ENCODE measurements at regions not wholly inside any gene's neighbourhood (a gene's known extent, or its start where the extent isn't known, plus 50 kb on each side); places are given as distances from the start of the nearest gene placed in this dataset.

GRCh38 chr12:98341026-98341425 is 174.4 kb upstream of the TMPO start:
- H3K4me3 ChIP-seq (ENCODE audit: control insufficient read depth in 2 of 3, extremely low read depth in 1 of 3, insufficient read depth in 2 of 3, low read depth in 1 of 3, low read length in 3 of 3) = no peak overlapping the region
- no peak overlapping the region for H3K4me2 ChIP-seq (ENCODE audit: control insufficient read depth, extremely low read depth, insufficient read depth, low read depth, low read length)
- FAIRE-seq (no peak), DNase-seq (ENCODE audit: low read depth, low spot score) (no peak)
- no peaks in the 10 kb centered on the region for H3K27me3 ChIP-seq (ENCODE audit: control insufficient read depth, extremely low read depth, insufficient read depth, low read length)
- H3K9me3 ChIP-seq (ENCODE audit: control insufficient read depth, low read depth, low read length) = no peaks in the 10 kb centered on the region
- TF ChIP-seq CTCF (optimal IDR thresholded peaks at IDR 0.05 in 1 of 3, IDR thresholded peaks at IDR 0.05 in 1 of 3, conservative IDR thresholded peaks at IDR 0.05 in 1 of 3; ENCODE audit: extremely low read depth in 1 of 3, insufficient read depth in 2 of 3, low read length in 3 of 3) = no peak
- TF ChIP-seq EZH2 (IDR thresholded peaks at IDR 0.05; ENCODE audit: low read length) = no peak
- no peak overlapping the region for H3K9ac ChIP-seq (ENCODE audit: control insufficient read depth, extremely low read depth, insufficient read depth, low read length)
- no peaks in the 10 kb centered on the region for H4K20me1 ChIP-seq (ENCODE audit: control insufficient read depth, extremely low read depth, insufficient read depth, low read length)
- no peak overlapping the region for H2AFZ ChIP-seq (ENCODE audit: control insufficient read depth, low read length)
- no peaks in the 10 kb centered on the region for H3K9me1 ChIP-seq (ENCODE audit: control insufficient read depth, extremely low read depth, insufficient read depth, low read length)
- dilution Hi-C loops (cut with MboI; ENCODE audit: extremely low pct_ligation_motif_present, low sequenced_read_pairs) = no loop called here
- H3K27ac ChIP-seq (ENCODE audit: control insufficient read depth, insufficient read depth, low read length) = no peak overlapping the region
- H3K79me2 ChIP-seq (ENCODE audit: control insufficient read depth, insufficient read depth, low read length) = no peaks in the 10 kb centered on the region
- no peaks in the 10 kb centered on the region for H3K36me3 ChIP-seq (ENCODE audit: control insufficient read depth in 2 of 2, extremely low read depth in 1 of 2, insufficient read depth in 2 of 2, low read length in 2 of 2)
- peaks cover 17% of the 10 kb centered on the region for H3K4me1 ChIP-seq (ENCODE audit: control insufficient read depth, extremely low read depth, insufficient read depth, low read length)

GRCh38 chr12:98341732-98342131 is 173.7 kb upstream of the TMPO start:
- H3K9ac ChIP-seq (ENCODE audit: control insufficient read depth, extremely low read depth, insufficient read depth, low read length) = no peak overlapping the region
- no peaks in the 10 kb centered on the region for H3K27me3 ChIP-seq (ENCODE audit: control insufficient read depth, extremely low read depth, insufficient read depth, low read length)
- no peak overlapping the region for H3K4me3 ChIP-seq (ENCODE audit: control insufficient read depth in 2 of 3, extremely low read depth in 1 of 3, insufficient read depth in 2 of 3, low read depth in 1 of 3, low read length in 3 of 3)
- DNase-seq (ENCODE audit: low read depth, low spot score) (no peak), FAIRE-seq (no peak)
- no peaks in the 10 kb centered on the region for H3K9me3 ChIP-seq (ENCODE audit: control insufficient read depth, low read depth, low read length)
- no peak overlapping the region for H3K4me2 ChIP-seq (ENCODE audit: control insufficient read depth, extremely low read depth, insufficient read depth, low read depth, low read length)
- TF ChIP-seq EZH2 (IDR thresholded peaks at IDR 0.05; ENCODE audit: low read length) (no peak), CTCF (optimal IDR thresholded peaks at IDR 0.05 in 1 of 3, IDR thresholded peaks at IDR 0.05 in 1 of 3, conservative IDR thresholded peaks at IDR 0.05 in 1 of 3; ENCODE audit: extremely low read depth in 1 of 3, insufficient read depth in 2 of 3, low read length in 3 of 3) (no peak)
- H2AFZ ChIP-seq (ENCODE audit: control insufficient read depth, low read length) = no peak overlapping the region
- no peaks in the 10 kb centered on the region for H3K9me1 ChIP-seq (ENCODE audit: control insufficient read depth, extremely low read depth, insufficient read depth, low read length)
- H3K4me1 ChIP-seq (ENCODE audit: control insufficient read depth, extremely low read depth, insufficient read depth, low read length) = peaks cover 17% of the 10 kb centered on the region
- no peaks in the 10 kb centered on the region for H3K79me2 ChIP-seq (ENCODE audit: control insufficient read depth, insufficient read depth, low read length)
- H4K20me1 ChIP-seq (ENCODE audit: control insufficient read depth, extremely low read depth, insufficient read depth, low read length) = no peaks in the 10 kb centered on the region
- H3K36me3 ChIP-seq (ENCODE audit: control insufficient read depth in 2 of 2, extremely low read depth in 1 of 2, insufficient read depth in 2 of 2, low read length in 2 of 2) = no peaks in the 10 kb centered on the region
- no peak overlapping the region for H3K27ac ChIP-seq (ENCODE audit: control insufficient read depth, insufficient read depth, low read length)
- dilution Hi-C loops (cut with MboI; ENCODE audit: extremely low pct_ligation_motif_present, low sequenced_read_pairs) = no loop called here

Measured in keratinocyte (primary cell).